ENCODE measurements at regions not wholly inside any gene's neighbourhood (a gene's known extent, or its start where the extent isn't known, plus 50 kb on each side); places are given as distances from the start of the nearest gene placed in this dataset.

GRCh38 chr1:245031041-245031440, 123.7 kb upstream of the KIF26B start:
- no peaks in the 10 kb centered on the region for H3K4me1 ChIP-seq (ENCODE audit: control insufficient read depth, insufficient read depth, low read length)
- no peak overlapping the region for H3K9ac ChIP-seq (ENCODE audit: low read length in 2 of 2)
- H3K27ac ChIP-seq (ENCODE audit: low read length): no peak overlapping the region
- H3K36me3 ChIP-seq (ENCODE audit: control insufficient read depth in 2 of 2, insufficient read depth in 2 of 2, low read length in 2 of 2): no peaks in the 10 kb centered on the region
- no peaks in the 10 kb centered on the region for H3K9me3 ChIP-seq (ENCODE audit: control insufficient read depth in 2 of 2, low read length in 2 of 2)
- H3K4me3 ChIP-seq (ENCODE audit: low read length in 2 of 2): no peak overlapping the region
- H3K27me3 ChIP-seq (ENCODE audit: control insufficient read depth in 1 of 2, insufficient read depth in 2 of 2, low read length in 2 of 2): no peaks in the 10 kb centered on the region

GRCh38 chr1:245026247-245026646, 128.5 kb upstream of the KIF26B start:
- H3K36me3 ChIP-seq (ENCODE audit: control insufficient read depth in 2 of 2, insufficient read depth in 2 of 2, low read length in 2 of 2): no peaks in the 10 kb centered on the region
- H3K4me1 ChIP-seq (ENCODE audit: control insufficient read depth, insufficient read depth, low read length): no peaks in the 10 kb centered on the region
- no peak overlapping the region for H3K9ac ChIP-seq (ENCODE audit: low read length in 2 of 2)
- no peak overlapping the region for H3K4me3 ChIP-seq (ENCODE audit: low read length in 2 of 2)
- H3K27me3 ChIP-seq (ENCODE audit: control insufficient read depth in 1 of 2, insufficient read depth in 2 of 2, low read length in 2 of 2): no peaks in the 10 kb centered on the region
- no peaks in the 10 kb centered on the region for H3K9me3 ChIP-seq (ENCODE audit: control insufficient read depth in 2 of 2, low read length in 2 of 2)
- H3K27ac ChIP-seq (ENCODE audit: low read length): no peak overlapping the region

- no peaks in the 10 kb centered on the region for H3K27me3 ChIP-seq (ENCODE audit: control insufficient read depth in 1 of 2, insufficient read depth in 2 of 2, low read length in 2 of 2)
- H3K9me3 ChIP-seq (ENCODE audit: control insufficient read depth in 2 of 2, low read length in 2 of 2): no peaks in the 10 kb centered on the region
- H3K36me3 ChIP-seq (ENCODE audit: control insufficient read depth in 2 of 2, insufficient read depth in 2 of 2, low read length in 2 of 2): no peaks in the 10 kb centered on the region
- no peak overlapping the region for H3K27ac ChIP-seq (ENCODE audit: low read length)
- no peak overlapping the region for H3K9ac ChIP-seq (ENCODE audit: low read length in 2 of 2)
- H3K4me1 ChIP-seq (ENCODE audit: control insufficient read depth, insufficient read depth, low read length): no peaks in the 10 kb centered on the region
- H3K4me3 ChIP-seq (ENCODE audit: low read length in 2 of 2): no peak overlapping the region
These were observed 129.3 kb upstream of the KIF26B start for GRCh38 chr1:245025525-245025924.

- no peak overlapping the region for H3K27ac ChIP-seq (ENCODE audit: low read length)
- no peaks in the 10 kb centered on the region for H3K36me3 ChIP-seq (ENCODE audit: control insufficient read depth in 2 of 2, insufficient read depth in 2 of 2, low read length in 2 of 2)
- no peaks in the 10 kb centered on the region for H3K9me3 ChIP-seq (ENCODE audit: control insufficient read depth in 2 of 2, low read length in 2 of 2)
- H3K27me3 ChIP-seq (ENCODE audit: control insufficient read depth in 1 of 2, insufficient read depth in 2 of 2, low read length in 2 of 2): no peaks in the 10 kb centered on the region
- no peak overlapping the region for H3K9ac ChIP-seq (ENCODE audit: low read length in 2 of 2)
- no peaks in the 10 kb centered on the region for H3K4me1 ChIP-seq (ENCODE audit: control insufficient read depth, insufficient read depth, low read length)
- H3K4me3 ChIP-seq (ENCODE audit: low read length in 2 of 2): no peak overlapping the region
These were observed 131.6 kb upstream of the KIF26B start for GRCh38 chr1:245023222-245023621.

GRCh38 chr1:245019910-245020486, 134.8 kb upstream of the KIF26B start:
- Histone ChIP-seq H3K4me1 (ENCODE audit: control insufficient read depth, insufficient read depth, low read length) (no peaks in the 10 kb centered on the region), H3K36me3 (ENCODE audit: control insufficient read depth in 2 of 2, insufficient read depth in 2 of 2, low read length in 2 of 2) (no peaks in the 10 kb centered on the region), H3K27me3 (ENCODE audit: control insufficient read depth in 1 of 2, insufficient read depth in 2 of 2, low read length in 2 of 2) (no peaks in the 10 kb centered on the region), H3K9ac (ENCODE audit: low read length in 2 of 2) (no peak overlapping the region), H3K27ac (ENCODE audit: low read length) (no peak overlapping the region), H3K9me3 (ENCODE audit: control insufficient read depth in 2 of 2, low read length in 2 of 2) (no peaks in the 10 kb centered on the region), H3K4me3 (ENCODE audit: low read length in 2 of 2) (no peak overlapping the region)

GRCh38 chr1:245016700-245017099, 138.1 kb upstream of the KIF26B start:
- H3K27ac ChIP-seq (ENCODE audit: low read length): no peak overlapping the region
- no peaks in the 10 kb centered on the region for H3K27me3 ChIP-seq (ENCODE audit: control insufficient read depth in 1 of 2, insufficient read depth in 2 of 2, low read length in 2 of 2)
- no peaks in the 10 kb centered on the region for H3K9me3 ChIP-seq (ENCODE audit: control insufficient read depth in 2 of 2, low read length in 2 of 2)

GRCh38 chr1:245015031-245015430, 139.8 kb upstream of the KIF26B start:
- Histone ChIP-seq H3K27ac (ENCODE audit: low read length) (no peak overlapping the region), H3K4me3 (ENCODE audit: low read length in 2 of 2) (no peak overlapping the region), H3K9me3 (ENCODE audit: control insufficient read depth in 2 of 2, low read length in 2 of 2) (no peaks in the 10 kb centered on the region), H3K27me3 (ENCODE audit: control insufficient read depth in 1 of 2, insufficient read depth in 2 of 2, low read length in 2 of 2) (no peaks in the 10 kb centered on the region), H3K9ac (ENCODE audit: low read length in 2 of 2) (no peak overlapping the region), H3K4me1 (ENCODE audit: control insufficient read depth, insufficient read depth, low read length) (no peaks in the 10 kb centered on the region), H3K36me3 (ENCODE audit: control insufficient read depth in 2 of 2, insufficient read depth in 2 of 2, low read length in 2 of 2) (no peaks in the 10 kb centered on the region)

More at GRCh38 chr1:245016700-245017099, 138.1 kb upstream of the KIF26B start:
- H3K4me1 ChIP-seq (ENCODE audit: control insufficient read depth, insufficient read depth, low read length): no peaks in the 10 kb centered on the region
- no peak overlapping the region for H3K4me3 ChIP-seq (ENCODE audit: low read length in 2 of 2)
- H3K36me3 ChIP-seq (ENCODE audit: control insufficient read depth in 2 of 2, insufficient read depth in 2 of 2, low read length in 2 of 2): no peaks in the 10 kb centered on the region
- no peak overlapping the region for H3K9ac ChIP-seq (ENCODE audit: low read length in 2 of 2)

- no peak overlapping the region for H3K27ac ChIP-seq (ENCODE audit: low read length)
- no peaks in the 10 kb centered on the region for H3K27me3 ChIP-seq (ENCODE audit: control insufficient read depth in 1 of 2, insufficient read depth in 2 of 2, low read length in 2 of 2)
- no peak overlapping the region for H3K4me3 ChIP-seq (ENCODE audit: low read length in 2 of 2)
These were observed 140.3 kb upstream of the KIF26B start for GRCh38 chr1:245014247-245015029.

GRCh38 chr1:245010018-245010614, 144.7 kb upstream of the KIF26B start:
- no peak overlapping the region for H3K9ac ChIP-seq (ENCODE audit: low read length in 2 of 2)
- no peaks in the 10 kb centered on the region for H3K36me3 ChIP-seq (ENCODE audit: control insufficient read depth in 2 of 2, insufficient read depth in 2 of 2, low read length in 2 of 2)
- H3K9me3 ChIP-seq (ENCODE audit: control insufficient read depth in 2 of 2, low read length in 2 of 2): no peaks in the 10 kb centered on the region
- no peak overlapping the region for H3K4me3 ChIP-seq (ENCODE audit: low read length in 2 of 2)
- H3K27me3 ChIP-seq (ENCODE audit: control insufficient read depth in 1 of 2, insufficient read depth in 2 of 2, low read length in 2 of 2): no peaks in the 10 kb centered on the region
- H3K27ac ChIP-seq (ENCODE audit: low read length): no peak overlapping the region
- H3K4me1 ChIP-seq (ENCODE audit: control insufficient read depth, insufficient read depth, low read length): no peaks in the 10 kb centered on the region

More at GRCh38 chr1:245014247-245015029, 140.3 kb upstream of the KIF26B start:
- Histone ChIP-seq H3K9me3 (ENCODE audit: control insufficient read depth in 2 of 2, low read length in 2 of 2) (no peaks in the 10 kb centered on the region), H3K36me3 (ENCODE audit: control insufficient read depth in 2 of 2, insufficient read depth in 2 of 2, low read length in 2 of 2) (no peaks in the 10 kb centered on the region), H3K9ac (ENCODE audit: low read length in 2 of 2) (no peak overlapping the region), H3K4me1 (ENCODE audit: control insufficient read depth, insufficient read depth, low read length) (no peaks in the 10 kb centered on the region)

GRCh38 chr1:245008761-245009160, 144.4 kb upstream of the HNRNPU start:
- H3K9me3 ChIP-seq (ENCODE audit: control insufficient read depth in 2 of 2, low read length in 2 of 2): no peaks in the 10 kb centered on the region
- H3K4me3 ChIP-seq (ENCODE audit: low read length in 2 of 2): no peak overlapping the region
- H3K27me3 ChIP-seq (ENCODE audit: control insufficient read depth in 1 of 2, insufficient read depth in 2 of 2, low read length in 2 of 2): no peaks in the 10 kb centered on the region
- H3K9ac ChIP-seq (ENCODE audit: low read length in 2 of 2): no peak overlapping the region
- no peak overlapping the region for H3K27ac ChIP-seq (ENCODE audit: low read length)
- H3K36me3 ChIP-seq (ENCODE audit: control insufficient read depth in 2 of 2, insufficient read depth in 2 of 2, low read length in 2 of 2): no peaks in the 10 kb centered on the region
- no peaks in the 10 kb centered on the region for H3K4me1 ChIP-seq (ENCODE audit: control insufficient read depth, insufficient read depth, low read length)

- Histone ChIP-seq H3K27me3 (ENCODE audit: control insufficient read depth in 1 of 2, insufficient read depth in 2 of 2, low read length in 2 of 2) (no peaks in the 10 kb centered on the region), H3K27ac (ENCODE audit: low read length) (no peak overlapping the region), H3K36me3 (ENCODE audit: control insufficient read depth in 2 of 2, insufficient read depth in 2 of 2, low read length in 2 of 2) (no peaks in the 10 kb centered on the region), H3K9ac (ENCODE audit: low read length in 2 of 2) (no peak overlapping the region), H3K9me3 (ENCODE audit: control insufficient read depth in 2 of 2, low read length in 2 of 2) (no peaks in the 10 kb centered on the region), H3K4me3 (ENCODE audit: low read length in 2 of 2) (no peak overlapping the region), H3K4me1 (ENCODE audit: control insufficient read depth, insufficient read depth, low read length) (no peaks in the 10 kb centered on the region)
These were observed 143.5 kb upstream of the HNRNPU start for GRCh38 chr1:245007852-245008251.
